Renal cortical epithelial cell (primary cell): ENCODE measurements at regions not wholly inside any gene's neighbourhood (a gene's known extent, or its start where the extent isn't known, plus 50 kb on each side); places are given as distances from the start of the nearest gene placed in this dataset.
"Not testable (repeated sequence)": the region's sequence is repeated elsewhere in the genome, so short reads cannot be mapped to it uniquely, and the experiment has no call there.

Experiments
- DNase-seq: peaks from one replicate; pipeline ENCODE4 v3.0.0-alpha.2; 2011; ENCODE audit warnings: low read depth

- peak; percentile 10 for DNase-seq
Measured at GRCh38 chr4:66178906-66179305, 508.6 kb upstream of the EPHA5 start.

GRCh38 chr4:66169341-66169740, 499.1 kb upstream of the EPHA5 start:
- no peak for DNase-seq

- DNase-seq = no peak
Measured at GRCh38 chr4:66164869-66165268, 494.6 kb upstream of the EPHA5 start.

- DNase-seq = no peak
Measured at GRCh38 chr4:66160606-66161005, 490.3 kb upstream of the EPHA5 start.

GRCh38 chr4:66157594-66157993, 487.3 kb upstream of the EPHA5 start:
- no peak for DNase-seq

- no peak for DNase-seq
Measured at GRCh38 chr4:66130042-66130441, 459.8 kb upstream of the EPHA5 start.

GRCh38 chr4:66123831-66124413, 453.6 kb upstream of the EPHA5 start:
- DNase-seq = no peak

- no peak for DNase-seq
Measured at GRCh38 chr4:66123190-66123589, 452.9 kb upstream of the EPHA5 start.

GRCh38 chr4:66115231-66115630, 444.9 kb upstream of the EPHA5 start:
- not testable (repeated sequence) for DNase-seq

GRCh38 chr4:66108898-66109297, 438.6 kb upstream of the EPHA5 start:
- DNase-seq = no peak

- DNase-seq = no peak
Measured at GRCh38 chr4:66097218-66097617, 426.9 kb upstream of the EPHA5 start.

GRCh38 chr4:66095065-66095464, 424.8 kb upstream of the EPHA5 start:
- no peak for DNase-seq

- DNase-seq = no peak
Measured at GRCh38 chr4:66094070-66094469, 423.8 kb upstream of the EPHA5 start.

- DNase-seq = no peak
Measured at GRCh38 chr4:66091786-66092185, 421.5 kb upstream of the EPHA5 start.

GRCh38 chr4:66073961-66074360, 403.7 kb upstream of the EPHA5 start:
- no peak for DNase-seq

GRCh38 chr4:66071911-66072310, 401.6 kb upstream of the EPHA5 start:
- no peak for DNase-seq

- no peak for DNase-seq
Measured at GRCh38 chr4:66062921-66063320, 392.6 kb upstream of the EPHA5 start.

GRCh38 chr4:66062044-66062443, 391.8 kb upstream of the EPHA5 start:
- no peak for DNase-seq

GRCh38 chr4:66059556-66059955, 389.3 kb upstream of the EPHA5 start:
- DNase-seq = no peak

GRCh38 chr4:66059136-66059535, 388.8 kb upstream of the EPHA5 start:
- DNase-seq = no peak

- DNase-seq = no peak
Measured at GRCh38 chr4:66055999-66056398, 385.7 kb upstream of the EPHA5 start.

GRCh38 chr4:66052426-66052825, 382.1 kb upstream of the EPHA5 start:
- no peak for DNase-seq

- no peak for DNase-seq
Measured at GRCh38 chr4:66048861-66049260, 378.6 kb upstream of the EPHA5 start.

GRCh38 chr4:66045913-66046312, 375.6 kb upstream of the EPHA5 start:
- DNase-seq = no peak

- no peak for DNase-seq
Measured at GRCh38 chr4:66035701-66036100, 365.4 kb upstream of the EPHA5 start.
